ENCODE measurements at regions not wholly inside any gene's neighbourhood (a gene's known extent, or its start where the extent isn't known, plus 50 kb on each side); places are given as distances from the start of the nearest gene placed in this dataset.

- TF ChIP-seq CTCF (IDR thresholded peaks at IDR 0.05): no peak
- no peak for TF ChIP-seq POLR2AphosphoS5 (IDR thresholded peaks at IDR 0.05; ENCODE audit: insufficient read depth in 1 of 2, low read depth in 1 of 2)
These were observed 54.1 kb upstream of the OPN4 start for GRCh38 chr10:86600296-86600695.
